Endometrium (tissue), 2 donors: ENCODE measurements at regions not wholly inside any gene's neighbourhood (a gene's known extent, or its start where the extent isn't known, plus 50 kb on each side); places are given as distances from the start of the nearest gene placed in this dataset.
A peak's percentile ranks its signal among the peaks of the same experiment; 100 is the strongest.
"Not testable (repeated sequence)": the region's sequence is repeated elsewhere in the genome, so short reads cannot be mapped to it uniquely, and the experiment has no call there.

Source experiments
- FAIRE-seq: peaks from 2 replicates; lab custom pipeline; 2012; peaks lifted over from hg19 to GRCh38; lab: Jason Lieb, UNC
- donor health status: control.
- donor health status: control.

DNA sequence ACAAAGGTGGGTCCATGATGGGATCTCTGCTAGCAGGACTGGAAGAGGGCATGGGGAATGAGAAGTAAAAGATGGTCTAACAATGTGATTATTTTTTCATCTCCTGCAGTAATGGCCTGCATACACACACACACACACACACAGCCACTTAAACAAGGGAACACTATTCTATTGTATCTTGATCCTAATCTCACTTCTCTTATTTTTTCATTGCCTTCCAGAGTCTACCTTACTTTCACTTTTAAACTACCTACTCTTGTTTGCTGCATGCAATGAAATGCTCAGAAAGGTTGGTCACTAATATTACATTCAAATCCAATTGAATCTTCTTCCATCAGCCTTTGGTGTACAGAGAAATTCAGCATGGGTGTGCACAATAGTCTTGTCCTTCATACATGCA, 853.8 kb downstream of the IGSF11 start:
- FAIRE-seq = no peak

DNA sequence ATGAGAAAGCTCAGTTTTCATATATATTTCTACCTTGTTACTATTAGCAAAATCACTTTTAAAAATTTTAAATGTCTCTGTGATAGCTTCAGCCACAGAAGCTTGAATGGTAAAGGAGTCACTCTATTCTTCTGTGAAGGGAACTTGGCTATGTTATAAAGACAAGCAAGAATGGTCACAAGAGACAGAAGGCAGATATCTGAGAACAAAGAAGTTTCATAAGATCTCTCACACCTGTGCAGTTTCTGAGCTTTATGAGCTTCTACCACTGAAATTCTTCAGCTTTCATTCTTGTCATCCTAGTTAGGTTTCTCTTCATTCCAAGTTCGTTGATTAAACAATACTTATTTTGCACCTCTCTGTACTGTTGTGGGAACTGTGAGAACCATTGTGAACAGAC, 853.4 kb downstream of the IGSF11 start:
- no peak for FAIRE-seq

DNA sequence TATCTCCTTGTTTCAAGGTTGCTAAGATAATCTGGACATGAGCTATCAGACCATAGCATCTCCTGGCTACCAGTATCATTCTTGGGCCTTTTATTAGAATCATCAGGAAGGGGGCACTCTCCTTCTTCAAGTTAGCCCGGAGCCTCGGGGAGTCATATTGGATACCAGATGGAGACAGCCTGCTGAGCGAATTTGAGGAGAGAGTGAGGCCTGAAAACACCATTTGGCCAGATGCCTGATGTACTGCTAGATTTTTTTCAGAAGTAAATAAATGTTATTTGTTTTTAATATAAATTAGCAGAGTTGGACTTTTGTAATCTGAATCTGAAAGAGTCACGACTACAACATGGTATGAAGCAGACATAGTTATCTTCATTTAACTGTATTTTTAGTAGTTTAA, 848.6 kb downstream of the IGSF11 start:
- peak; percentile 48 for FAIRE-seq

- no peak for FAIRE-seq
Measured at GRCh38 chr3:118187221-118187620, 847.4 kb downstream of the IGSF11 start.

GRCh38 chr3:118196183-118196582, 838.5 kb downstream of the IGSF11 start:
- no peak for FAIRE-seq

GRCh38 chr3:118199044-118199443, 835.6 kb downstream of the IGSF11 start:
- FAIRE-seq = no peak

DNA sequence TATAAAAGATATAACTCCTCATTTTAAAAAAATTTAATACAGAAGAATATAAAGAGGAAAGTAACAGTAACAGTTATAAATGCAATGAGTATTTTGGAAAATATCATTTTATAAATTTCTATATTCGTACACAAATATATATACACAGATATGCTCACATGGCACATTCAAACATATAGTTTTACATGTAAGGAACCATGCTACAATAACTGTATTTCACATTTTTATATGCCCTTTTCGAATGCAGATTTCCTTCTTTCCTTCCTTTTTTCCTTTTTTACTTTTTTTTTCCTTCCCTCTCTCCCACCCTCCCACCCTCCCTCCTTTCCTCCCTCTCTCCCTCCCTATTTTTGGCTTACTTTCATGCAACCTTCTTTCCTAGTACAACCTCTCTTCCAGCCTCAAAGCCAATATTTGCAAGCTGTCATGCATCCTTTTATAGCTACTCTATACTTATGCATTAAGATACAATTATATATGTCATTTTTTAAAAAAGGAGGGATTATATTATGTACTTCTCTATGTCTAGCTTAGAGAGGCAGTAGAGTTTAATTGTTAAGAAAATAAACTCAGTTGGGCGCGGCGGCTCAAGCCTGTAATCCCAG, 830.5 kb downstream of the IGSF11 start:
- FAIRE-seq = no peak

DNA sequence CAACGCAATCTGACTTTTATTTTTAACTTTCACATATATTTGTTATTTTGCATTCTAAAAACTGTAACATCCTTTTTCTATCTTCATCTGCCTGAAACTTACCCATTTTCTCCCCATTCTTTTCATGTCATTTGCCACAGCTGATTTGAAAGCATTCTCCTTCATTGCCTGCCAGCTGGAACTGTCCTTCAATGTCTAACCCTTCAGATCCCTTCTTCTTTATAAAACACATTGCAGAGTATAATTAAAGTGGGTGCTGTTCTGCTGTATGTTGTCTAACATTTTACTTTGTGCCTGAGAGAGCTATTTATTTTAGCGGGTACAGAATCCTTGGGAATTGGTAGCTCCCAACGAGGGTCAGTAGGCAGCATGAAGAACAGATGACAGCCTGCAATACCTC, 827.4 kb downstream of the IGSF11 start:
- FAIRE-seq = no peak

DNA sequence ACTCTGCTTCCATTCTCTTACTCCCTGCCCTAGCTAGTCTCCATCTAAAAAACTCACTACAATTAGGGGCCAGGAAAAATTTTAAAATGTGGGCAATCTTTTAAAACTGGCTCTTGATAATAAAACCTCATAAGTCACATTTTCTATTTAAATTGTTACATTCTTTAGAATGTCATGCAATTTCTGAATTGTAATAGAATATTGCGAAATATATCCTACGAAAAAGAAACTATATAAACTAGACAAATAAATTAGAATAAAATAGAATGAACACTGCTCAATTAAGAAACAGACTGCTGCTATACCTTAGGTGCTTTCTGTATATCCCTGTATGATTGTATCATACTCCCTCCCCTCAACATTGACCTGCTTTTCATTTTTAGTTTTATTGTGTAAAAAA, 826.0 kb downstream of the IGSF11 start:
- no peak for FAIRE-seq

DNA sequence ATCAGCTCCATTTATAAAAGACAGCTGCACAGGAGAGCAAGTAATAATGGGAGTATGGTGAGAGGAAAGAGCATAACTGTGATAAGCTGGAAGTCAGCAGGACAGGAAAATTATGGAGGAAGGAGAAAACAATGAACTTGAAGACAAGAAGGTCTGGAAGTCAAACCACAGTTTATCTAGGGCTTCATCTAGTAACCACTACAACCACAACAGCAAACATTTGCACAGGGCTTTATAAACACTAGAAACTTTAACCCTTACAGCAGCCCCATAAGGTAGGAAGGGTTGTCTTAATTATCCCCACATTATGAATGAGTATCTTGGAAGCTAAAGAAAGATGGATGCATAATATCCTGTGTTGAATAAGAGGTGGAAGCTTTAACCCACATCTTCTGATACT, 820.8 kb downstream of the IGSF11 start:
- no peak for FAIRE-seq

DNA sequence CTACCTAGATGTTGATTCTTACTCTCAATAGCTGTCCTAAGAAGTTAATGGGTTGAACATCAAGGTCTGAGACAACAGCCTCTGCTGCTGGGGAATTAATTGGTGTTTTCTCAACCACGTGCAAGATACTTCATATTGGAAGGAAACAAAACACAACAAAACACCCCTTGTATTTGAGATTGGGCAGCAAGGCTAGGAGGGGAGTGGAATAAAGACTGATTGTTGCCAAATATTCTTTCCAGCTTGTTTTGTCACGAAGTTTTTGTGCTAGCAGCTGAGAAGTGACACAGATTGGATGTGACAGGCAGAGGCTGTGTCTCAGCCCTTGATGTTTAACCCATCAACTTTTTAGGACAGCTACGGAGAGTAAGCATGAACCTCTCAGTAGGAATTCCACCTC, 808.4 kb downstream of the IGSF11 start:
- no peak for FAIRE-seq

GRCh38 chr3:118227191-118227590, 807.5 kb downstream of the IGSF11 start:
- FAIRE-seq = no peak

DNA sequence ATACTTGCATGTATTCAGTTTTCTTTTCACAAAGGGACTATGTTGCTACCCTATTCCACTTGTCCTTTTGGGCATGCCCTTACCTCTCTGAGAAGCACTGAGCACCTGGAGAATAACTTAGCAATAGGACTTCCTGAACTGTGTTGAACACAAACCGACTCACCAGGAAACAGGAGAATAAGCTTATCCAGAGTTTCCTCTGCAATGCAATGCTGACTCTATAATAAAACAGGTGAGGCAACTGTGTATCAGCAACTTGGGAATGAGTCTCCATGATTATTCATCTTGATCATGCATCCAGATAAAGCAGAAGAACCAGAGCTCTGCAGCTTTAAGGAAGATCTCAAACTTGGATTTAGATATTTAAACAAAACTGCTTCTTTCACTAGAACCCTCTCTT, 806.5 kb downstream of the IGSF11 start:
- FAIRE-seq = no peak

- FAIRE-seq = no peak
Measured at GRCh38 chr3:118229196-118229595, 805.5 kb downstream of the IGSF11 start.

DNA sequence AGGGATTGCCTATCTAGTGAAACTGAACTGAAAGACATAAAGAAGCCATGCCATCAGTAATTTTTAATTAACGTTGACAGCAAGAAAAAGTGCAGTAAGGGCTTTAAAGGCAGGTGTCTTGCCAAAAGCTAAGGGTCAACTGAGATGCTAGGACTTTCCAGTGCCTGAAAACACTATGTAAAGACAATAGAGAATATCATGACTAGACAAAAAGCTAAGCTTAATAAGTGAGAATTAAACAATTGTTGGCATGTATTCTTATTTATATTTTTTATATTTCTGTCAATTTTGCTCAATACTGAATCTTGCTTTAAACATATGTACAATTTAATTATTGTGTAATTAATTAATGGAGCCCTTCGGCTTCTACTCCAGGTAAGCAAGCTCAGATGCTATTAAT, 803.1 kb downstream of the IGSF11 start:
- FAIRE-seq = no peak

DNA sequence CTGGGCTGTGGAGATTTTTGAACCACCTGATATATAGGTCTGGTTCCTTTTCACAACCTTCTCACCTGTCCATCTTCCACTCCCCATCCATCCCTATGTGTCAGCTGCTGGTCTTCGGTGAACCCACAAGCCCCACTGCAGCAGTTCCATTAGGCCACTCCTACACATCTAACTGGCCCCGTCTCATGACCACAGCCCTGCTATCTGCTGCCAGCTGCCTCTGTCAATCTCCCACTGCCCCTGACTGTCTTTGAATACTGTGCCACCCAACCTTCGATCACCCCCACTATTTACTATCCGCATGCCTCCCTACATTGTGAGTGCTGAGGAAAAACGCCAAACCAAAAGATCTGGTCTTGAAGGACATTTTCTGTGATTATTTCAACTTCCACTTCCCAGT, 795.4 kb downstream of the IGSF11 start:
- FAIRE-seq = no peak

DNA sequence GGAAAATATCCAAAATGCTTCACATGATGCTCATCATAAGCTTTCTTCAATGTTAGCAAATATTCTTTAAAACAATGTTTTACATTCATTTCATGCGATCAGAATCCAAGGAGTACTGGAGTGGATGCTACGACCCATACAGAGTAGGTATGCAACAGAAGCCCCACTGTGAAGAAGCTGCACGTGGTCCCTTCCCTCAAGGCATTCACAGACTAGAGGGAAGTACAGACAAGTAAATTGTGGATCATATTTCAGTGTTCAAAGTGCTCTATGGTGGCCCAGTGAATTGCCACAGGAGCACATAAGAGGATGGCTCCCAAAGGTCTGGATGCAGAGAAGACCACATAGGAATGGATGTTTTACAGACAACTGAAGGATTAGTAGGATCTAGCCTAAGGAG, 789.9 kb downstream of the IGSF11 start:
- no peak for FAIRE-seq

- no peak for FAIRE-seq
Measured at GRCh38 chr3:118245312-118245711, 789.3 kb downstream of the IGSF11 start.

DNA sequence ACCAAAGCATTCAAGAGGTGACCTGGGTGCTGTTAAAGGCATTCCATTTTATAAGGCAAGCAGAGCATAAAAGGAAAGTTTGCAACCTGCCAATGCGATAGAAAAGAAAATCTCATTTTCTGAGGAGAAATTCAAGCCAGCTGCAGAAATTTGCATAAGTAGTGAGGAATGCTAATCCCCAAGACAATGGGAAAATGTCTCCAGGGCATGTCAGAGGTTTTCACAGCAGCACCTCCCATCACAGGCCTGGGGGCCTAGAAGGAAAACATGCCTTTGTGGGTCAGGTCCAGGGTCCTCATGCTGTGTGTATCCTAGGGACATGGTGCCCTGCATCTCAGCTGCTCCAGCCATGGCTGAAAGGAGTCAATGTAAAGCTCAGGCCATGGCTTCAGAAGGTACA, 775.8 kb downstream of the IGSF11 start:
- FAIRE-seq = not testable (repeated sequence)

DNA sequence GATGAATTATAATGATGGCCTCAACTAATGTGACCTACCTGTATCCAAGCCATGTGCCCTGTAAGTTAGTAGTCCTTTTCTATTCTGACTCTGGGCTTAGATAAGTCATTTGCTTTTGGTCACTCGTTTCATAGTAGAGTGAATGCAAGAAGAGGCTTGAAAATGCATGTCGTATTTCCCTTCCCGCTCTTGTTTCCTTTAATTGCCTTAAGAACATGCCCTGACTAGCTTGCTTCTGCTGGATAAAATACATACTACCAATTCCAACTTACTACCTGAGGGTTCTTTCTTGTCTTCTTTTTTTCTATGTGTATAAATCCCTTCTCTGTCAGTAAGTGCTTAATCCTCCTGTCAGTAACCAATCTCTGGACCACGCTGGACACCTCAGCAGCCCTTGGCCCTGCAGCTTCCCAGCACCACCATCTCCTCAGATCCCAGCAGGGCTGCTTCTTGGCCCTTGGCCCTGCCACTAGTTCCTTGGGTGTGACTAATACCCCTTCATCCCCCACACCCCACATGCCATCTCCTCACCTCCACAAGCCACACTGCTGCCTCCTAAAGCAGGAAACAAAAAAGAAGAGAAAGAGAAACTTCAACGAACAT, 771.7 kb downstream of the IGSF11 start:
- FAIRE-seq = no peak

DNA sequence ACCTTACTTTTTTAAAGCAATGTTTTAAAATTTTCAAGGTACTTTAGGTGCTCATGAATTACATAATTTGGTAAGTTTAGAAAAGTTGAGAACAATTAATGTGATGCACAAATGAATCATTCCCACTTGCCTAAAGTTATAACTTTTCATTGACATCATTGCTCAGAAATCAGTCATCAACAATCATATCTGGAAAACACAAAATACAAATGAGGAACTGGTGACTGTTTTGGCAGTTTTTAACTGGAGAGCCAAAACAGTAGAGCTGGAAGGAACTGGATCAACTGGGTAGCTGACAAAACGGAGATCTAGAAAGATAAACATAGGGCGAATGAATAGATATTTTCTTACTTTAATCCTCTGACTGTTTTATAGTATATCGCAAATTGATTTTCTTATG, 767.1 kb downstream of the IGSF11 start:
- peak; percentile 39 for FAIRE-seq

DNA sequence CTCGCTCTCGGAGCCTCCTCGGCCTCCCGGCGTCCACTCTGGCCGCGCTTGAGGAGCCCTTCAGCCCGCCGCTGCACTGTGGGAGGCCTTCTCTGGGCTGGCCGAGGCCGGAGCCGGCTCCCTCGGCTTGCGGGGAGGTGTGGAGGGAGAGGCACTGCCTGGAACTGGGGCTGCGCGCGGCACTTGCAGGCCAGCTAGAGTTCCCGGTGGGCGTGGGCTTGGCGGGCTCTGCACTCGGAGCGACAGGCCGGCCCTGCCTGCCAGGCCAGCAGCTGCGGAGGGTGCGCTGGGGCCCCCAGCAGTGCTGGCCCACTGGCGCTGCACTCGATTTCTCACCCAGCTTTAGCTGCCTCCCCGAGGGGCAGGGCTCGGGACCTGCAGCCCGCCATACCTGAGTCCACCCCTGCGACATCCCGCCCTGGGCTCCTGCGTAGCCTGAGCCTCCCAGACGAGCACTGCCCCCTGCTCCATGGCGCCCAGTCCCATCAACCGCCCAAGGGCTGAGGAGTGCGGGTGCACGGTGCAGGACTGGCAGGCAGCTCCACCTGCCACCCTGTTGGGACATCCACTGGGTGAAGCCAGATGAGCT, 765.0 kb downstream of the IGSF11 start:
- no peak for FAIRE-seq

- FAIRE-seq = no peak
Measured at GRCh38 chr3:118272991-118273390, 761.7 kb downstream of the IGSF11 start.

- FAIRE-seq = no peak
Measured at GRCh38 chr3:118277814-118278213, 756.8 kb downstream of the IGSF11 start.
